ELF-1 (cell line): ENCODE measurements at regions not wholly inside any gene's neighbourhood (a gene's known extent, or its start where the extent isn't known, plus 50 kb on each side); places are given as distances from the start of the nearest gene placed in this dataset.

ENCODE experiments used
- DNase-seq: peaks from one replicate; pipeline ENCODE4 v3.0.0-alpha.2; 2016; ENCODE audit warnings: low read depth, low spot score

DNA sequence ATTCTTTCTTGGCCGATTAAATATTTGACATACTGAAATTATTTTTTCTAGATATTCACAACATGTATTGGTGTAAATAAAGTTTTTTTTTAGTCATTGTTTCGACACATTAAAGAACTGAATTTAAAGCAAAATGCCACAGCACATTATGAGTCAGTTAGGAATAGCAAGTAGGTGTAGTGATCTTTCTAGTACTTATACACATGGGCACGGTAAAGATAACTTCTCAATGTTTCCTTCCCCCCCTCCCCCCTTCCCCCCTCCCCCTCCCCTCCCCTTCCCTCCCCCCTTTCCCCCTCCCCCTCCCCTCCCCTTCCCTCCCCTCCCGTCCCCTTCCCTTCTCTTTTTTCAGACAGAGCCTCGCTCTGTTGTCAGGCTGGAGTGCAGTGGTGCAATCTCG is 1269.9 kb downstream of the ADGRL3 start:
- DNase-seq = no peak

GRCh38 chr4:62461961-62462360 is 1261.8 kb downstream of the ADGRL3 start:
- no peak for DNase-seq

GRCh38 chr4:62460329-62460728 is 1260.2 kb downstream of the ADGRL3 start:
- DNase-seq = no peak

GRCh38 chr4:62457356-62457755 is 1257.2 kb downstream of the ADGRL3 start:
- DNase-seq = no peak

DNA sequence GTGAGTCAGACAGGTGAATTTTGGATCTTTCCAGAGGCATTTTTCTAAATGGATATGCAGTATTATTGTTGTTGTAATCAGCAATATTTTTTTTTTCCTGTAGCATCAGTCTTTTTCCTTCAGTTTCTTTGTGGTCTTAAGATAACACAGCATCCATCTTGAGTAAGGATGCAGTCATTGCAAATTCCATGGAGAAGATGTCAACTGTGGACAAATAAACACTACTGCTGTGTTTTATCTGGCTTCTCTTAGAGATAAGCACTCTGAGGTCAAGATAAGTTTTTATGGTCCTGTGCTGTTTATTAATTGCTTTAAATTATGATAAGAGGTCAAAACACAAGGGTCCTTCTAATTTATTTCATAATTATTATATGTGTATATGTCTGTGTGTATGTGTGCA is 1255.7 kb downstream of the ADGRL3 start:
- DNase-seq = no peak

GRCh38 chr4:62454535-62454934 is 1254.4 kb downstream of the ADGRL3 start:
- no peak for DNase-seq

- DNase-seq = no peak
Observed at GRCh38 chr4:62450740-62451139, 1250.6 kb downstream of the ADGRL3 start.

DNA sequence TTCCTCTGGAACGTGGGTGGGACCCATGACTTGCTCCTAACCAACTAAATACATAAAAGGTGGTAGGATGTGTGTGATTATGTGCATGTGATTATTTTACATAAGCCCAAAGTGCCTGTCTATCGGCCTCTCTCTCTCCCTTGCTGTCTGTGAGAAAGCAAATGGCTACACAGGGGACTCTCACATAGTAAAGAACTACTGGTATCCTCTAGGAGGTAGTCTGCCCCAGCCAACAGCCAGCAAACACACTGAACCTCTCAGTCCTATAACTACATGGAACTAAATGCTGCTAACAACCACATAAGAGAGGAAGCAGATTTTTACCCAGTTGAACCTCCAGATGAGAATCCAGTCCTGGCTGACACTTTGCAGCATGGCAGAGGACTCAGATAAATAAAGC is 1249.4 kb downstream of the ADGRL3 start:
- no peak for DNase-seq

DNA sequence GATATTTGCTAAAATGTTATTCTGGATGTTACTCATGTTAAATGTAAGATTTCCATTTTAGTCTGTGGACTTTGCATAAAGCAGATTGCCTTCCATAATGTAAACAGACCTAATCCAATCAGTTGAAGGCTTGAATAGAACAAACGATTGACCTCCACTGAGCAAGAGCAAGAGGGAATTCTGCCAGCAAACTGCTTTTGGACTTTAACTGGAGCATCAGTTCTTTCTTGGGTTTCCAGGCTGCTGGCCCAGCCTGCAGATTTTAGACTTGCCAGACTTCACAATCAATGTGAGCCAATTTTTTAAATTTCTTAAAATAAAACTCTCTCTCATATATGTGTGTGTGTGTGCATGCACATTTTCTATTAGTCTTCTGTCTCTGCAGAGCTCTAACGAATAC is 1248.8 kb downstream of the ADGRL3 start:
- no peak for DNase-seq

DNA sequence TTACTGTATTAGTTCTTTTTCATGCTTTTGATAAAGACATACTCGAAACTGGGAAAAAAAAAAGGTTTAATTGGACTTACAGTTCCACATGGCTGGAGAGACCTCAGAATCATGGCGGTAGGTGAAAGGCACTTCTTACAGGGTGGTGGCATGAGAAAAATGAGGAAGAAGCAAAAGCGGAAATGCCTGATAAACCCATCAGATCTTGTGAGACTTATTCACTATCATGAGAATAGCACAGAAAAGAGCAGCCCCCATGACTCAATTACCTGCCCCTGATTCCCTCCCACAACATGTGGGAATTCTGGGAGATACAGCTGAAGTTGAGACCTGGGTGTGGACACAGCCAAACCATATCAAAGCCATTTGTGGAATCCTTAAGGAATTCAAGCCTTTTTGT is 1238.9 kb downstream of the ADGRL3 start:
- no peak for DNase-seq

DNA sequence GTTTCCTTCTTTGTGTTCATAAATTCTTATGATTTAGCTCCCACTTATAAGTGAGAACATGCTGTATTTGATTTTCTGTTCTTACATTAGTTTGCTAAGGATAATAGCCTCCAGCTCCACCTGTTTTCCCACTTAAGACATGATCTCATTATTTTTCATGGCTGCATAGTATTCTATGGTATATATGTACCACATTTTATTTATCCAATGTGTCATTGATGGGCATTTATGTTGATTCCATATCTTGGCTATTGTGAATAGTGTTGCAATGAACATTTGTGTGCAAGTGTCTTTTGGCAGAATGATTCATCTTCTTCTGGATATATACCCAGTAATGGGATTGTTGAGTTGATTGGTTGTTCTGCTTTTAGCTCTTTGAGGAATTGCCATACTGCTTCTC is 1234.8 kb downstream of the ADGRL3 start:
- DNase-seq = no peak

DNA sequence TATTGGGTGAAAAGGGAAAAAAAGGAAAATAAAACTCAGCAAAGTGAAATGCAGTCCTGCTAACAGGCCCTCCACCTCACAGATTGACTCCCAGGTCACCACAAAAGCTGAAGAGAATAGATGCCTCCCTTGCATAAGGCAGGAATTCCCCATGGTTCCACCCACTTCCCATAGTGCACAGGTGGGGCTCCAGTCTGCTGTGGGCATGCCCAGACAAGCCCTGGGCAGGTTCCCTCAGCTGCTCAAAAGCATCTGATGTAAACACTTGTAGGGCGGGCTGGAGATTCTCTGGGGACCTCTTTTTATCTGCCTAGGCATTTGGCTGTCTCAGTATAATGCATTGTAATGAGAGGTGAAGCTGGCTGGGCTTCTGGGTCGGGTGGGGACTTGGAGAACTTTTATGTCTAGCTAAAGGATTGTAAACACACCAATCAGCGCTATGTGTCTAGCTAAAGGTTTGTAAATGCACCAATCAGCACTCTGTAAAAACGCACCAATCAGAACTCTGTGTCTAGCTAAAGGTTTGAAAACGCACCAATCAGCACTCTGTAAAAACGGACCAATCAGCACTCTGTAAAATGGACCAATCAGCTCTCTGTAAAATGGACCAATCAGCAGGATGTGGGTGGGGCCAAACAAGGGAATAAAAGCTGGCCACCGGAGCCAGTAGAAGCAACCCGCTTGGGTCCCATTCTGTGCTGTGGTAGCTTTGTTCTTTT is 1231.5 kb downstream of the ADGRL3 start:
- DNase-seq = peak; percentile 1

DNA sequence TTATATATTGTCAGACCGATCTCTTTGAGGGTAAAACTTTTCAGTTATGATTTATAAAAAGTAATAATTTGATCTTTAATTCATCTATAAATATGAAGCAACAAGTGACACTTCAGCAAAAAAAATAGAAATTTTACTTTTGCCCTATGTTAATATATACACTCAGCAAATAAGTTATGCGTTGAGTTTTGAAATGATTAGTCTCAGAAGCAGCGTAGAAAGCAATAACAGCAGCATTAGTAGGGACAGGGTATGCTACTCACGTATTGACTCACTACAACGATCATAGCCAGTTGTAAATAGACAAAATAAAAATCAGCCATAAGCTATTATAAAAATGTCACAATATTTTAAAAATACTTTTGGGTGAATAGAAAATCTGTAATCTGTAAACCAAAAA is 1229.2 kb downstream of the ADGRL3 start:
- no peak for DNase-seq

- DNase-seq = no peak
Observed at GRCh38 chr4:62415256-62415655, 1215.1 kb downstream of the ADGRL3 start.

GRCh38 chr4:62414563-62414962 is 1214.4 kb downstream of the ADGRL3 start:
- no peak for DNase-seq

DNA sequence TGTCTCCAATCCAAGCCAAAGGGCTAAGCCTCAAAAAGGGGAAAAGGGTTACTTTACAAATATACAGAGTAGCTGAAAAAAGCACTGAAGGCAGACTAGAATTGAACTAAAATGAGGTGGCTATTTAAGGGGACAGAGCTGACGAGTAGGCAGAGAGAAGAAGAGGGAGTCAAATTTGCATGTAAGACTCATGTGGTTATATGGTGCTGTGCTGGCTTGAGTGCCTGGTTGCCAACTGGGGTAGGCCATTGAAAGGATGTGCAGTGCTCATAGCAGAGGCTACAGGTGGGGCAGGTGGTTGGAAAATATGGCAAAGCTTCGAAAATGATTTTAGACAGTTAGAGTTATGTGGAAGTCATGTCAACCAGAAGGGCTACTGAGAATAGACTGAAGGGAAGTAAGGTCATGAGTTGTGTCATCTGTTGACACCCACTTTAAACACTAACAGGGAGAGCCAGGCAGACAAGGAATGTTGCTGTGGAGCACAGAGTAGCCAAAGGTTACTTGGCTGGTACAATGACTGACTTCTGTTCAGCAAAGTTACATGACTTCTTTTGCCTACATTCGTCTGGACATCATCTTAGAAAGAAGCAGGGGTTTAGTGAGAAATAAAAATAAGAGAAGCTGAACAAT is 1210.4 kb downstream of the ADGRL3 start:
- DNase-seq = no peak

DNA sequence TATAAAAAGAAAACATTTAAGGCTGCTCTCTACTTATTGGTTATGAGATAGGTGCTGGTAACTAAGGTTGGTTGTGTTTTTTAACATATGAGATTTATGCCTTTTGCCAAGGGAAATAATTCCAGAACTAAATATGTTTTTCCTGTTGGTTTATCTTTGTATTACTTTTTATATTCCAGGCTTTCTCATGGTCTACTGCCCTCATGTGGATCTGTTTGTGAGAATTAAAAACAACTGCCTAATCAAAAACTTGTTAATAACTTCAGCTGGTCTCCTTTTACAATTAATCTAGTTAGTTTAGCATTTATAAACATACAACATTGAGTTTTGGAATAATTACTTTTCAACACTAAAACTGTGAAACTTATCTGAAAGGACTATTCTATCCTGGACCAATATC is 1208.3 kb downstream of the ADGRL3 start:
- no peak for DNase-seq

- DNase-seq = no peak
Observed at GRCh38 chr4:62407534-62407933, 1207.4 kb downstream of the ADGRL3 start.

- no peak for DNase-seq
Observed at GRCh38 chr4:62402088-62402806, 1202.1 kb downstream of the ADGRL3 start.

DNA sequence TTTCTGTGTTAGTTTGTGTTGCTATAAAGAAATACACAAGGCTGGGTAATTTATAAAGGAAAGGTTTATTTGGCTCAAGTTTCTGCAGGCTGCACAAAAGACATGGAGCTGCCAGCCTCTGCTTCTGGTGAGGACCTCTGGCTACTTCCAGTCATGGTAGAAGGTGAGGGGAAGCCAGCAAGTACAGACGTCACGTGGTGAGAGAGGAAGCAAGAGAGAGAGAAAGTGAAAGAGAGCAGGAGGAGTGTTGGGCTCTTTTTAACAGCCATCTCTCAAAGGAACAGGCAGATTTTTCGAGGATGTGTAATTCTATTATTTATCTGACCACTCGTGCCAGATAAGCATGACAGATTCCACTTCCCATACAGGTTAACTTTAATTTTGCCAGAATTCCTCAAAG is 1199.1 kb downstream of the ADGRL3 start:
- DNase-seq = no peak

DNA sequence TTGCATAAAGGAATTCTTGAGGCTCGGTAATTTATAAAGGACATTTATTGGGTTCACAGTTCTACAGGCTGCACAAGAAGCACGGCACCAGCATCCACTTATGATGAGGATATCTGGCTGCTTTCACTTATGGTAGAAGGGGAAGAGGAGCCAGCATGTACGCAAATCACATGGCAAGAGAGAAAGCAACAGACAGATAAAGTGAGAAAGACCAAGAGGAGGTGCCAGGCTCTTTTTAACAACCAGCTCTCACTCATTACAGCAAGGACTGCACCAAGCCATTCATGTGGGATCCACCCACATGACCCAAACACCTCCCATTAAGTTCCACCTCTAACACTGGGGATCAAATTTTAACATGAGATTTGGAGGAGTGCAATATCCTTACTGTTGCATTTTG is 1198.2 kb downstream of the ADGRL3 start:
- no peak for DNase-seq

DNA sequence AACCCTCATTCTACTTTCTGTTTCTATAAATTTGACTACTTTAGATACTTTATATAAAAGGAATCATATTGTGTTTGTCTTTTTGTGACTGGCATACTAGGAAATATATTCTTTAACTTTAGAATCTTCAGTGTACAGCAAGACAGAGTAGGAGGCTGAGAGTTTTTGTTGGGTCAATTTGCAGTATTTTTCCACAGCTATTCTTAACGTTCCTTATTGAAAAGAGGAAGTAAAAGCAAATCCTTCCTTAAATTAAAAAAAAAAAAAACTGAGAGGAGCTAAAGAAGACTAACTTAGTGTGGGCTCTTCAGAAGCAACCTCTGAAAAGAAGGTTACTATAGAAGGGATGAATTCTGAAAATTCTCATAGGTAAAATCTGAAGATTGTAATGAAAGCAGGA is 1194.6 kb downstream of the ADGRL3 start:
- no peak for DNase-seq

DNA sequence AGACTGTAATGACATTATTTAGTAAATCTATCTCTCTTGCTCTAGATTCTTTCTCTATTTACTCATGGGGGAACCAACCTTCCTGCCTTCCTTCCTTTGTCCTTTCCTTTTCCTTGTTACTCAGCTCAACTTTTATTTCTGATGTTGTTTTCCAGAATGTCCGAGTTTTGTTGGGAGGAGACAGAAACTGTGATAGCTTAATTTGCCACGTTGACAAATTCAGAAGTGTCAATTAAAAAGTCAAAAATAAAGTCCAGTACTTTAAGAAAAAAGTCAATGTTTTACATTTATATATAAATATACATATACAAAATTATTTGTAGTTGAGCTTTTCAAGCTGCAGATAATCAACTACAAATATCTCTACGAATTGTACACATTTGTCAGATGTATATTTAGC is 1187.7 kb downstream of the ADGRL3 start:
- DNase-seq = no peak
